NCI-H69 (cell line): ENCODE measurements at regions not wholly inside any gene's neighbourhood (a gene's known extent, or its start where the extent isn't known, plus 50 kb on each side); places are given as distances from the start of the nearest gene placed in this dataset.

Experiments used
- DNase-seq: peaks from one replicate; lab custom pipeline; 2025; lab: John Stamatoyannopoulos, UW

GRCh38 chr11:45062974-45063635, 83.3 kb upstream of the PRDM11 start:
- no peak for DNase-seq

DNA sequence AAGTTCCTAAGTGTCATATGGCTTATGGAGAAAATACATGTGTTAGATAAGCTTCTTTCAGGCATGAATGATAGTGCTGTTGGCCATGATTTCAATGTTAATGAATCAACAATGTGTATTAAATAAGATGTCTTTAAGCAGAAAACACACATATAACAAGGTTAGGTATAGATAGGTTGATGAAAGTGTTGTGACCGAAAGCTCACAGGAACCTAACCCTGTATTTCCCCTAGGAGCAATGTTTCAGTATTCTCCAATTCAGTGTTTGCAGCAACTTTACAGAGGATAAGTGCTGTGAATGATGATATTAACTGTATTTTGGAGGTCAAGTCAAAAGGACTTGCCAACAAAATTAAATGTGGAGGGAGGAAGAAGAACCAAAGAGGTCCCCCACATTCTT, 82.8 kb upstream of the PRDM11 start:
- DNase-seq = no peak

- no peak for DNase-seq
Observed at GRCh38 chr11:45067966-45068365, 78.5 kb upstream of the PRDM11 start.

DNA sequence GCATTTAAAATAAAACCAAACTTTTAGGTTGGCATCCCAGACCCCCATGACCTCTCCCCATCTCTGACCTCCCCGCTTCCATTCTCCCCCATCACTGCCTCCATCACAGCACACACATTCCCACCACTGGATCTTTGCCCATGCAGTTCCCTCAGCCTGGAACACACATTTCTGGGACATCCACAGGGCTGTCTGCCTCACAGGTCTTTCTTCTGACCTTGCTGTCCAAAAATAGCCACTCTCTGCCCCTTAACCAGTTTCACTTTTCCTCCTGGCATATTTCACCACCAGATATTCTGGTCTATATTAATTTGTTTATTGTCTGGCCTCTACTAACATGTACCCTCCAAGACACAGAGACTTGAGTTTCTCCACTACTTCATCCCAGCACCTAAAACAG, 75.2 kb upstream of the PRDM11 start:
- DNase-seq = no peak

- no peak for DNase-seq
Observed at GRCh38 chr11:45073685-45074141, 72.7 kb upstream of the PRDM11 start.

DNA sequence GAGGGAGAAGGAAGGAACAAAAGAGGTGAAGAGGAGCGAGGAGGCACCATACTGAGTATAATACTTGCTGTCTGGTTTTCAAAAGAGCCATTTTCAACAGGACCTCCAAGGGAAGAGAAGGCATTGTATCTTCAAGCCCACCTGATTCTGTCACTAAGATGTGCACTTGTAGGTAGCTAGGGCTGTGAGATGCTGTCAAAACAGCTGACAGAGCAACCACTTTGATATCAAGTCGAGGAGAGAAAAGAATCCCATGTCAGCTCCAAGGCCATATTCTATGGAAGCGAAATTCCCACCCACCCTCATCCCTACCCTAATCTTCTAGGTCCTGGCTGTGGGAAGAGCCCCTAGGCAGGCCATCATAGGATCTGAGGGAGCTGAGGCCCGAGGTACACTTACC, 70.9 kb upstream of the PRDM11 start:
- no peak for DNase-seq

DNA sequence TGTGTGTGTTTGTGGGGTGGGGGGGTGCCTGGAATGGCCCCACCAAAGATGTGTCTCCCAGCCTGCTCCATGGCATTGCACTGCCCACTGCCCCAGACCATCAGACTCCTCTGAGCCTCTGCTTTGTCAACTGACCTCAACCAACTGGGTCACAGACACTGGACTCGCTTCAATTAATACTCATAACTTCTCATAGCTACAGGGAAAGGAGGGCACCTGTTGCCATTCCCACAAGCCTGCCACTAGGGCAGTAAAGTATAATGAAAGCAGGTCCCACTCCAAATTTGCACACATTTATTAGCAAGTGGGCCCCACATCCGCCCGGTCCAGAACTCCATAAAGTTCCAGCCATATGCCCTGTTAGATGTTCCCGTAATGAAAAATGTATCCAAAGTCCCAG, 70.5 kb upstream of the PRDM11 start:
- no peak for DNase-seq

GRCh38 chr11:45076761-45077160, 69.7 kb upstream of the PRDM11 start:
- no peak for DNase-seq

DNA sequence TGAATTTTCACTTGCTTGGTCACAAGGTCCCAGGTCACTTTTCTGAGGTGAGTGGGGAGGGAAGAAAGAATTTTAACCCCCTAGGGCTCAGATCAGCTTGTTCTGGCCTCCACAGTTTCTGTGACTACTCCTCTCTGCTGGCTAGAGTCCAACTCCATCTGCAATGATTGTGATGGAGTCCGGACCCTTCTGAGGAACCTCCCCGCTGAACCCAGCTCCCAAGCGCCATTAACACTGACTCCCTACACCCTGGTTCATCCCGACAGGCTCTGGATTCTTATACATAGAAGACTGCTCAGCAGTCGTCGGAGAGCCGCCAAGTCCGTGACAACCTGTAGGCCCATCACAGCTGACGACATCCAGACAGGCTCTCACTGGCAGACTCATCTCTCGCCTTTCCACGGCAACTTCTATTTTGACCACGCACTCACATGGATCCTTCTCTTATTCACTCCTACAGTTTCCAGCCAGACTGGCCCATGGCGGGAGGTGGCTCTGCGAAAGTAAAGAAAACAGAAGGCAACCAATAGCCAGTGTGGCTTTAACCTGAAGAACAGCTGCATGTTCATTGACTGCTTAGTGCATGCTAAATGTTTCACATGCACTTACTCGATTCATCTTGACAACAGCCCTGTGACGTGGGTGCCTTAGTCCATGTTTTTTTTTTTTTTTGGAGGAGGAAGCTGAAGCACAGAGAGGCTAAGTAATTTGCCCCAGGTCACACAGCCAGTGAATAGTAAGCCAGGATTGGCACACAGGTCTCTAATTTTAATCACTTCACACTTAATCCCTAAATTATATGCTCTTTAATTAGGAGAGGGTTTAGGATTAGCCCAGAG, 68.0 kb upstream of the PRDM11 start:
- DNase-seq = peak; percentile 56

DNA sequence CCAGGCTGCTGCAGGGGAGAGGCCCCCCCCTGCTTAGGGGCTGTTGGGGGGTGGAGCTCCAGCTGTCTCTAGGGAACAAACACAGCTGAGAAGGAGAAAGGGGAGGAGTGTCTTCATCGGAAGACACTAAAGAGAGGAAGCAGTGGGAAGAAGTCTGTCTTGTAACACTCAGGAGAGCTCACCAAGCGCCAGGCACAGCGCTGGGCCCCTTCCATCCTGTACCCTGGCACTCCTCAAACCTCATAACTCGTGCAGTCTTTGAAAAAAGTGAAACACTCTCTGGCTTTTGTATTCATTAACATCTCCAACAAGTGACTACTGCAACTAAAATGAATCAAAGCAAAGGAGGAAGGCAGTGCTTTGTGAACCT, 67.4 kb upstream of the PRDM11 start:
- DNase-seq = peak; percentile 56

GRCh38 chr11:45079567-45079942, 66.9 kb upstream of the PRDM11 start:
- DNase-seq = no peak

DNA sequence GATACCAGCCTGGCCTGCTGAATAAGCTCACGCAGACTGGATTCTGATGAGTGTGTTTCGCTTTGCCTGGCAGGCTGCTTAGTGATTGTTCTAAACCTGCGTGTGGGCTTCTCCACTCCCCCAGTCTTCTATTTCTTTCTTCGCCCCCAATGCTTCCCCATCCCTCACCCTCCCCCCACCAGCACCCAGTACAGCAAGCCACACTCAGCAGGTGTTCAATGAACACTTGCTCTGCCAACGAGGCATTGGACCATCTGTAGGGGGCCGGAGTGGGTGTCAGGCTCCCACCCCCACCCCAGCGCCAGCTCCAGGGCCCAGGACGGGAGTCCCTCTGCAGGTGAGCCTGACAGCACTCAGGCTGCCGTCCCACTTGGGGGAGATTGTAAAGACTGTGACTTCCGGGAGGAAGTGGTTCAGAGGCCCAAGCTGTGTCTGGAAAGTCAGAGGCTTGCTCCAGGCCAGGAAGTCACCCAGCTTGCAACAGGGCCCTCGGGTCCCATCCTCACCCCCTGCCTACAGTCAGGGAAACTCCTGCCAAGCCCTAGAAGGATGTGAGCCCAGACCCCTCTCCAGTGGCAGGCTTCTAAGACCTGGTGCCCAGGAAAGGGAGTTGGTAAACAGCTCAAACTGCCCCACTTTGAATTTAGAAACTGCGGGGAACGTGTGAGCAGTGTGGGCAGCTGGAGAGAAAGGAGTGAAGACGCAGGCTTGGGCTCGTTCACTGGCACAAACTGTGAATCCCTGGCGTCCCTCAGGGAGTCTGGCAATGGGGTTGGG, 66.3 kb upstream of the PRDM11 start:
- no peak for DNase-seq

GRCh38 chr11:45082744-45083543, 63.5 kb upstream of the PRDM11 start:
- DNase-seq = no peak

DNA sequence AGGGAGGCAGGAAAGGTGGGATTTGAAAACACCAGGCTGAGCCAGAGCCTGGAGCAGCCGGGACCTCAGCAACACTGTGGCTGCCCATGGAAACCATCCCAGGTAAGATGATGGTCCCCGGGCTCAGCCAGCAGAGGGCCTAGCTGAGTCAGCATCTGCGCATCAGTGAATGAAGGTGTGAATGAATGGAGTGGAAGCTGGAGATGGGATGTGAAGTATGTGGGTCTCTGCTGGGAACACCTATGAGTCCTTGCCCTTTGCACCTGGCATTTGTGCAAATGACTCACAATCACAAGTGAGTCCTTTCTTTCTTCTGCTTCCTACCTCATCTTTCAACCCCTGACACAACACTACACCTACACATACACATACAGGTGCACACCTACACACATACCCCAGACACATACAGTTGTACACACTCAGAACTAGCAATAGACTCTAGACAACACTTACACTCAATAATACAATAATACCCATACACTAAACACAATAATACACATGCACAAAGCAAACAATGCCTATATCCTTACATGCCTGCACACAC, 62.8 kb upstream of the PRDM11 start:
- DNase-seq = peak; percentile 59

- DNase-seq = peak; percentile 60
Observed at GRCh38 chr11:45085646-45086501, 60.6 kb upstream of the PRDM11 start.

DNA sequence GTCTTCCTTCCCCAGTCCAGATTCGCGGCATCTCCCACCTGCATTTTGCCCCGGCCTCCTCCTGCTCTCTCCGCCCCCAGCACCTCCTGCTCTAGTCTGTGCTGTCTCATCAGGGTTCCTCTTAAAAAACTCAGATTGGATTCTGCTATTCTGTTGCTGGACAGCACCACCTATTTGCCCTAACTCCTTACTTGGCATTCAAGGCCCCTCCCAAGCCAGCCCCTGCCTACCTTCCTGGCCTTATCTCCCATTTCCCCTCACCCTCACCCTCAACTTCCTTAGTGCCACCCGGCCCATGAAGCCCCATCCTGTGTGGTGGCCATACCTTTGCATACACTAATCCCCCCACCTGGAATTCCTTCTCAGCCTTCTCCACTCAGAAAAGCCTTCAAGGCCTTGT, 59.9 kb upstream of the PRDM11 start:
- no peak for DNase-seq

- DNase-seq = peak; percentile 76
Observed at GRCh38 chr11:45087086-45087899, 59.1 kb upstream of the PRDM11 start.

- DNase-seq = peak; percentile 58
Observed at GRCh38 chr11:45087900-45088160, 58.6 kb upstream of the PRDM11 start.

- no peak for DNase-seq
Observed at GRCh38 chr11:45089251-45089650, 57.2 kb upstream of the PRDM11 start.
